Ishikawa (cell line): ENCODE measurements at regions not wholly inside any gene's neighbourhood (a gene's known extent, or its start where the extent isn't known, plus 50 kb on each side); places are given as distances from the start of the nearest gene placed in this dataset.

Experiments used
- CEBPB ChIP-seq: IDR thresholded peaks from 2 replicates; pipeline ENCODE4 v1.6.1; 2012
- CREB1 ChIP-seq: IDR thresholded peaks from 2 replicates; pipeline ENCODE4 v1.6.1; 2012; ENCODE audit warnings: low read depth
- EGR1 ChIP-seq: IDR thresholded peaks from 2 replicates; pipeline ENCODE4 v1.6.1; 2012
- EP300 ChIP-seq: IDR thresholded peaks from 2 replicates; pipeline ENCODE4 v1.6.1; 2012; ENCODE audit warnings: borderline replicate concordance
- FOXM1 ChIP-seq: IDR thresholded peaks from 2 replicates; pipeline ENCODE4 v1.6.1; 2012; ENCODE audit warnings: low read depth, borderline replicate concordance
- NFIC ChIP-seq: IDR thresholded peaks from 2 replicates; pipeline ENCODE4 v1.6.1; 2012
- RAD21 ChIP-seq: IDR thresholded peaks from 2 replicates; pipeline ENCODE4 v1.6.1; 2012; ENCODE audit warnings: low read depth
- TAF1 ChIP-seq: IDR thresholded peaks from 2 replicates; pipeline ENCODE4 v1.6.1; 2012; ENCODE audit warnings: low read depth, mild to moderate bottlenecking
- TCF12 ChIP-seq: IDR thresholded peaks from 2 replicates; pipeline ENCODE4 v1.6.1; 2012; ENCODE audit warnings: low read depth
- TEAD4 ChIP-seq: IDR thresholded peaks from 2 replicates; pipeline ENCODE4 v1.6.1; 2012
- USF1 ChIP-seq: IDR thresholded peaks from 2 replicates; pipeline ENCODE4 v1.6.1; 2012
- YY1 ChIP-seq: IDR thresholded peaks from 2 replicates; pipeline ENCODE4 v1.6.1; 2012; ENCODE audit warnings: low read depth
- ZBTB7A ChIP-seq: IDR thresholded peaks from 2 replicates; pipeline ENCODE4 v1.6.1; 2012; ENCODE audit warnings: low read depth
- TF ChIP-seq, protein P1 (sequence below): IDR thresholded peaks from 2 replicates; pipeline ENCODE4 v1.6.1; 2012
- TF ChIP-seq, protein P2 (sequence below): IDR thresholded peaks from 2 replicates; pipeline ENCODE4 v1.6.1; 2012; ENCODE audit warnings: low read depth, mild to moderate bottlenecking

- TF ChIP-seq TAF1: no peak
- TF ChIP-seq RAD21: no peak
- no peak for TF ChIP-seq NFIC
- TF ChIP-seq EP300: no peak
- no peak for TF ChIP-seq USF1
- TF ChIP-seq ZBTB7A: no peak
- no peak for TF ChIP-seq YY1
- no peak for TF ChIP-seq CREB1
- TF ChIP-seq, protein P1, sequence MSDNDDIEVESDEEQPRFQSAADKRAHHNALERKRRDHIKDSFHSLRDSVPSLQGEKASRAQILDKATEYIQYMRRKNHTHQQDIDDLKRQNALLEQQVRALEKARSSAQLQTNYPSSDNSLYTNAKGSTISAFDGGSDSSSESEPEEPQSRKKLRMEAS: no peak
- no peak for TF ChIP-seq TCF12
- no peak for TF ChIP-seq TEAD4
- no peak for TF ChIP-seq CEBPB
- TF ChIP-seq, protein P2, sequence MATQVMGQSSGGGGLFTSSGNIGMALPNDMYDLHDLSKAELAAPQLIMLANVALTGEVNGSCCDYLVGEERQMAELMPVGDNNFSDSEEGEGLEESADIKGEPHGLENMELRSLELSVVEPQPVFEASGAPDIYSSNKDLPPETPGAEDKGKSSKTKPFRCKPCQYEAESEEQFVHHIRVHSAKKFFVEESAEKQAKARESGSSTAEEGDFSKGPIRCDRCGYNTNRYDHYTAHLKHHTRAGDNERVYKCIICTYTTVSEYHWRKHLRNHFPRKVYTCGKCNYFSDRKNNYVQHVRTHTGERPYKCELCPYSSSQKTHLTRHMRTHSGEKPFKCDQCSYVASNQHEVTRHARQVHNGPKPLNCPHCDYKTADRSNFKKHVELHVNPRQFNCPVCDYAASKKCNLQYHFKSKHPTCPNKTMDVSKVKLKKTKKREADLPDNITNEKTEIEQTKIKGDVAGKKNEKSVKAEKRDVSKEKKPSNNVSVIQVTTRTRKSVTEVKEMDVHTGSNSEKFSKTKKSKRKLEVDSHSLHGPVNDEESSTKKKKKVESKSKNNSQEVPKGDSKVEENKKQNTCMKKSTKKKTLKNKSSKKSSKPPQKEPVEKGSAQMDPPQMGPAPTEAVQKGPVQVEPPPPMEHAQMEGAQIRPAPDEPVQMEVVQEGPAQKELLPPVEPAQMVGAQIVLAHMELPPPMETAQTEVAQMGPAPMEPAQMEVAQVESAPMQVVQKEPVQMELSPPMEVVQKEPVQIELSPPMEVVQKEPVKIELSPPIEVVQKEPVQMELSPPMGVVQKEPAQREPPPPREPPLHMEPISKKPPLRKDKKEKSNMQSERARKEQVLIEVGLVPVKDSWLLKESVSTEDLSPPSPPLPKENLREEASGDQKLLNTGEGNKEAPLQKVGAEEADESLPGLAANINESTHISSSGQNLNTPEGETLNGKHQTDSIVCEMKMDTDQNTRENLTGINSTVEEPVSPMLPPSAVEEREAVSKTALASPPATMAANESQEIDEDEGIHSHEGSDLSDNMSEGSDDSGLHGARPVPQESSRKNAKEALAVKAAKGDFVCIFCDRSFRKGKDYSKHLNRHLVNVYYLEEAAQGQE: no peak
- no peak for TF ChIP-seq EGR1
- TF ChIP-seq FOXM1: no peak
Observed at GRCh38 chr3:30972449-30972848, 78.0 kb upstream of the GADL1 start.

DNA sequence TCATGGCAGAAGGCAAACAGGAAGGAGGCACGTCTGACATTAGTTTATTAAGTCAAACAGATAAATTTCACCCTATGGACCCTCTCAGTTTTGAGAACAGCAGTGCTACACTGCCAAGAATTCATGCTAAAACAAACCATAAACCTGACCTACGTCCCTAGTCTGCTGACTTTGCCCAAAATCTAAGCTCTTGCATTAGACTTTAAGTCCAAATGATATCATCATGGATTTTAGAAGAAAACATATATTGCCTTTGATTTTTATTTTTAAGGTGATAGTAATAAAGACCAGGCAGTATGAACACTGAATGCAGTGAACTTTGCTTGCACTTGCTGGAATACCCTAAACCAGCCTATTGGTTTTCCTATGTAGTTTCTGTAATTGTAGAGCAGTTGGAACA lies 79.6 kb upstream of the GADL1 start:
- TF ChIP-seq FOXM1: no peak
- TF ChIP-seq, protein P1: no peak
- TF ChIP-seq EGR1: no peak
- TF ChIP-seq USF1: no peak

DNA sequence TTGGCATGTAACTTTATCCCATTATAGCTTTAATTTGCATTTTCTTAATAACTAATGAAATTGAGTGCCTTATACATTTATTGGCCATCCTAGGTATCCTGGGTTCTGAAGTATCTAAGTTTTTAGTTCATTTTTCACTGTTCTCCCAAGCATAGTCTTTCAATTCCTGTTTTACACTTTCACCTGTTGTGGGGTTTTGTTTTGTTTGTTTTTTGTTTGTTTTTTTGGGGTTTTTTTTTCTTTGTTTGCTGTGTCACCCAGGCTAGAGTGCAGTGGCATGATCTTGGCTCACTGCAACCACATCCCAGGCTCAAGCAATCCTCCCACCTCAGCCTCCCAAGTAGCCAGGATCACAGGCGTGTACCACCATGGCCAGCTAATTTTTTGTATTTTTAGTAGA lies 83.1 kb upstream of the GADL1 start:
- TF ChIP-seq CEBPB (no peak), ZBTB7A (no peak), NFIC (no peak), RAD21 (no peak), TCF12 (no peak), EP300 (no peak), TEAD4 (no peak), EGR1 (no peak), CREB1 (no peak)

DNA sequence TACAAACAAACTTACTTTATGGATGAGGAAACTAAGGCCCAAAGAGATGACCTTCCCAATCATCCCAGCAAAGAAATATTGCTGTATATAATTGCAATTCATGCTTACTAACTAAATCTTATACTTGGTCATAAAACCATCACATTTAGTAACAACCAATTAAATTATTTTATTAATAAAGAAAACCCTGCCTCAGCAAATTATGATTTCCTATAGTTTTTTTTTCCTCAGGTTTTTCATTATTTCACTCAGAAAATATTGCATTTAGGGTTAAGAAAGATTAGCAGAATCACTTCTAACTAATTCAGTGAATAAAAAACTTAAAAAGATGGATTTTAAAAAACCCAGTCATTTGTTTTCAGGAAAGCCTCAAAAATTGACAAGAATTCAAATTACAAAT lies 86.5 kb upstream of the GADL1 start:
- no peak for TF ChIP-seq EP300
- TF ChIP-seq, protein P1: no peak
- TF ChIP-seq, protein P2: no peak
- TF ChIP-seq YY1: no peak
- TF ChIP-seq TCF12: no peak
- TF ChIP-seq TAF1: no peak
- no peak for TF ChIP-seq TEAD4
- no peak for TF ChIP-seq CEBPB
- TF ChIP-seq USF1: no peak
- no peak for TF ChIP-seq NFIC
- no peak for TF ChIP-seq FOXM1
- no peak for TF ChIP-seq CREB1
- TF ChIP-seq RAD21: no peak
- TF ChIP-seq ZBTB7A: no peak
- no peak for TF ChIP-seq EGR1

DNA sequence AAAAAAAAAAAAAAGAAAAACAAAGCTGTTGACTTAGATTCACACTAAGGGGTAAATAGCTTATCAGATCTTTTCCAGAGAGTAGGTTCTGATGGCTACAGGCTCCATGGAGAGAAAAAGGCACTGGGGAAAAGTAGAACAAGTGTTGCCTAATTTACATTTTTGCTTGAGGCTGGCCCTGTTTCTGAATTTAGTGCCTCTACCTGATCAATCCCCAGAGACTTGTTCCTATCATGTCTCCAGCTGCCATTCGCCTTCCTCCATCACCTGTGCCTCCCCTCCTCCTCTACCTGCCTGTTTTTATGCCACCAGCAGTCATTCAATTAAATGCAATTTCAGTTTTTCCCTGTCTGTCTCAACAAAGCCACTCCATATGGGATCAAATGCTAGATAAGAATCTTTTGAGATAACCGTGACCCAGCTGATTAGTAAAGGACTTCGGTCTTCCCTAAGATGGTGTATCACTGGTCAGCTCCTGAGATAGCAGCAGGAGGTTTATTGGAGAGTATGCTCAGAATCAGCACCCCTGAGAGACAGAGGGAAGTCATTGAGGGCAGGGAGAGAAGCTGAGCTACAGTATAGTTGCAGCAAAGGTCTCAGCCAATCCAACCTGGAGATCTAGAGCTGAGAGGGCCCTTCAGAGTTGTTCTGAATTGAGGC lies 88.1 kb upstream of the GADL1 start:
- no peak for TF ChIP-seq NFIC
- no peak for TF ChIP-seq CEBPB
- no peak for TF ChIP-seq EP300
- no peak for TF ChIP-seq USF1
- TF ChIP-seq ZBTB7A: no peak
- no peak for TF ChIP-seq CREB1
- TF ChIP-seq, protein P2: no peak
- no peak for TF ChIP-seq FOXM1
- TF ChIP-seq TAF1: no peak
